Bone marrow (tissue), 2 donors: ENCODE measurements at regions not wholly inside any gene's neighbourhood (a gene's known extent, or its start where the extent isn't known, plus 50 kb on each side); places are given as distances from the start of the nearest gene placed in this dataset.
A peak's percentile ranks its signal among the peaks of the same experiment; 100 is the strongest.
"Not testable (repeated sequence)": the region's sequence is repeated elsewhere in the genome, so short reads cannot be mapped to it uniquely, and the experiment has no call there.

Experiments used
- DNase-seq, 2 donors: peaks; one replicate each; lab custom pipeline; 2025; lab: John Stamatoyannopoulos, UW

GRCh38 chr1:100597061-100597741, 59.3 kb downstream of the GPR88 start:
- DNase-seq, result peak in 1 of 2 donors; percentile 66

GRCh38 chr1:100597784-100598183, 59.8 kb downstream of the GPR88 start:
- no peak for DNase-seq

- DNase-seq, result not testable (repeated sequence)
Measured at GRCh38 chr1:100600377-100600776, 62.4 kb downstream of the GPR88 start.

GRCh38 chr1:100602028-100602427, 64.1 kb downstream of the GPR88 start:
- DNase-seq, result not testable (repeated sequence)

GRCh38 chr1:100604372-100604771, 66.4 kb downstream of the GPR88 start:
- DNase-seq, result no peak

GRCh38 chr1:100606438-100606837, 68.5 kb downstream of the GPR88 start:
- no peak for DNase-seq

GRCh38 chr1:100607628-100608240, 69.8 kb downstream of the GPR88 start:
- no peak for DNase-seq

GRCh38 chr1:100609849-100610248, 71.9 kb downstream of the GPR88 start:
- no peak for DNase-seq

- DNase-seq, result no peak
Measured at GRCh38 chr1:100611086-100611485, 73.1 kb downstream of the GPR88 start.

GRCh38 chr1:100612540-100612939, 74.6 kb downstream of the GPR88 start:
- no peak for DNase-seq

- no peak for DNase-seq
Measured at GRCh38 chr1:100613817-100614559, 76.0 kb downstream of the GPR88 start.

GRCh38 chr1:100614570-100614969, 76.6 kb downstream of the GPR88 start:
- no peak for DNase-seq

- no peak for DNase-seq
Measured at GRCh38 chr1:100615686-100616085, 77.7 kb downstream of the GPR88 start.

GRCh38 chr1:100616121-100616621, 78.2 kb downstream of the GPR88 start:
- DNase-seq, result no peak

GRCh38 chr1:100622037-100622436, 84.1 kb downstream of the GPR88 start:
- DNase-seq, result no peak

- DNase-seq, result no peak
Measured at GRCh38 chr1:100622506-100622905, 84.6 kb downstream of the GPR88 start.

GRCh38 chr1:100622966-100623762, 85.2 kb downstream of the GPR88 start:
- no peak for DNase-seq

- no peak for DNase-seq
Measured at GRCh38 chr1:100624886-100625610, 87.1 kb downstream of the GPR88 start.

- no peak for DNase-seq
Measured at GRCh38 chr1:100626397-100626796, 88.5 kb downstream of the GPR88 start.

GRCh38 chr1:100627054-100627716, 89.2 kb downstream of the GPR88 start:
- DNase-seq, result no peak

- no peak for DNase-seq
Measured at GRCh38 chr1:100627936-100628335, 90.0 kb downstream of the GPR88 start.
